Stimulated activated naive CD4-positive, alpha-beta T cell treated with Interleukin-2 at 50 U/mL for 16 hours (primary cell): ENCODE measurements at regions not wholly inside any gene's neighbourhood (a gene's known extent, or its start where the extent isn't known, plus 50 kb on each side); places are given as distances from the start of the nearest gene placed in this dataset.

Source experiments
- DNase-seq: peaks from one replicate; lab custom pipeline; 2025; lab: John Stamatoyannopoulos, UW

DNA sequence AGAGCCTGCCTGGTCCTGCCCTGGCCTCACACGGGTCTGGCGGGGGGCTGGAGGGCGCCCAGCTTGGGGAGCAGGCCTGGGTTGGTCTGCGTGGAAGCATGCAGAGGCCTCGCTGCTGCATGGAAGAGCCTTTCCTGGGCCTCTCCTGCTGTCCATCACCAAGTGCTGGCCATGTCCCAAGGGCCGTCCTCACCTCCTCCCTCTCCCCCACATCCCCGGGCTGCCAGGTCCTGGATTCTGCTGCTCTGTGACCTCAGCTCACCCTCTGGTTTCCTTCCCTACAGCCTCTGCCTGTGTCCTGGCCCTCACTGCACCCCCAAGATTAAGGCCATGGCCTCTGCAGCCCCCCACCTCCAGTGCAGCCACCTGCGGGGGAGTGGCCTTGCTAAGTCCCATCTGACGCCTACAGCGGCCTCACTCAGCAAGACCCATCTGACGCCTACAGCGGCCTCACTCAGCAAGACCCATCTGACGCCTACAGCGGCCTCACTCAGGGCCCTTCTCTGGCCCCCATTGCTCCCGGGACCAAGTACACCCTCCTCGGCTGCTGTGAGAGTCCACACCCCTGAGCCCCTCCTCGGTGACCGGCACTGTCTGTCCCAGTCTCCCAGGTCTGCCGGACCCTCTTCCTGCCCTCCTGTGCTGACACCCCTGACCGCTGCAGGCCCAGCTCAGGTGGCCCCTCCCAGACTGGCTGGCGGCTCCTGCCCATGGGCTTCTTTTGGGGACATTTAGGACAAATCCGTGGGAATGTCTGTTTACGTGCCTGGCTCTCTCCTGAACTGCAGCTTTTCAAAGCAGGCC is 119.5 kb upstream of the B3GAT1 start:
- no peak for DNase-seq

DNA sequence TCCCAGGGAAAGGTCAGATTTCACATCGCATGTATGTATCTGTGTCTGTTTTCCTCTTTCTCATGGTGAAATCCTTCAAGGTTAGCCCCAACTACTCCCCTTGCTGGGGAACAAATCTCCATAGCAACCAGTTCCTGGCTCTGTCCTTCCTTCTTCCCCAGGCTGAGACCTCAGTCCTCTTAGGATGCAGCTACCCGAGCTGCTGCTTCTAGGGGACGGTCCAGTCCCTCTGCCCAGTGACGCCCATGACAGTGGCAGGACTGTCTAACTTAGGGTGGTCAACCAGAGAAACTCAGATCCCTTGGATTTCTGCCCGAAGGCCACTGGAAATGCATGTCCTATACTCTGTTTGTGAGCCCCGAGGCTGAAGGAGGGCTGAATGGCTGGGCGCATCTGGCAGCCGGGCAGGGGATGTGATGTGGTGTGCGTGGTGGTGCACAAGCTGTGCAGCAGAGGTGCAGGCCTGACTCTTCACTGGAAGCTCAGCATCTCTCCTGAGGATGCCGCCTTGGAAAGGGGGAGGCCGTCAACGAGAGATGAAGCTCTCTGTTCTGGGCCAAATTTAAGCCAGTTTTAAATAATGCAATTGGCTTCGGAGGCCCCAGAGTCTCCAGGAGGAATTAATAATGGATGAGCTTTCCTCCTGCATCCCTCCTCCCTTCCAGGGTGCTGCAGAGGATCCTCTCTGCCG is 118.7 kb upstream of the B3GAT1 start:
- DNase-seq: no peak

DNA sequence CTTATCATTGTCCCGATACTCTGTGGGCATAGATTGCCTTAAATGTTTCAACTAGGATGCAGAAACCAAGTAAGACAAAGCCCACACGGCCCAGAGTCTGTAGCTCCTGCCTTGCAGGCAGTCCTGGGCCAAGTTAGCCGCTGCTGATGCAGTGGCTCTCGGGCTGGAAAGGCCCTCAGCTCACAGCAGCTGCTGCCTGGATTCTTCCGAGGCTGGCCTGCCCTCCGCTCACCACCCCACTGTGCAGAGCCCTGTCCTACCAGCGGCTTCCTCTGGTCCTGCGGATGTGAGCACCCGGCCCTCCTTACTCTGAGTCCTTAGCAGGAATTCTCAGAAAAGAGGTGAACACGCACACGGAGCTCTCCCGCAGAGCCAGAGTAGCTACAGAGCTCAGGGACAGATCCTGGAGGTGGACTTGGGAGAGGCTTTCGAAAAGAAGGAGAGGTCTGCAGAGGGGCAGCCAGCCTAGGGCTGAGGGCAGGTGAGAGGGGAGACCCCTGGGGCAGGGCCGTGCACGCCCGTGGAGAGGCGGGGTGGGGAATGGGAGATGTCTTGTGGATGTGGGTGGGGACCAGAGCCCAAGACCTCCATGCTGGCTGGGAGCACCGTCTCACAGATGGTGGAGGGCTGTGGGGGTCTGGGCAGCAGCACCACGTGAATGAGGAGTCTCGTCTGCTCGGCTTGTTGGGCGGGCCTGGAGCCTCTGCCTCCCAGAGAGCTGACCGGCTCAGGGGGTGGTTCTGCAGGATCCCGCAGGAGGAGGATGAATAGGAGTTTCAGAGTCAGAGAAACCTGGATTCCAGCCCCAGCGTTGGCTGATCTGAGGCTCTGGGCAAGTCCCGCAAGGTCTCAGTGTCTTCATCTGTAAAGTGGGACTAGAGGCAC is 117.4 kb upstream of the B3GAT1 start:
- no peak for DNase-seq

DNA sequence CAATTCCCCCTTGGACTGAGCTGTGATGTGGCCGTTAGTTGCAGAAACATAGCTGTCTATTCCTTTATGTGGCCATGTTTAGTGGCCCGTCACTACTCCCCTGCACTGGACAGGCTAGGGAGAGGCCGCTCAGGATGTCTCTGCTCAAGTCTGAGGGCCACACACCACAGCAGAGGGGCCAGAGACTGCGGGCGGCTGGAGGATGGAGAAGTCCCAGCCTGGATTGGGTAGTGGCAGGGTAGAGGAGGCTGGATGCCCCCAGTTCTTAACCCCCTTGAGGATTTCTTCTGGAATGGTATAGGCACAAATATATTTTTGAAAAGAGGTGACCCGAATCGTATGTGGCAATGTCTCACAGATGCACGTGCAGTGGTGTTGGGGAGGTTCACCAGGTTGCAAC is 116.4 kb upstream of the B3GAT1 start:
- DNase-seq: no peak

DNA sequence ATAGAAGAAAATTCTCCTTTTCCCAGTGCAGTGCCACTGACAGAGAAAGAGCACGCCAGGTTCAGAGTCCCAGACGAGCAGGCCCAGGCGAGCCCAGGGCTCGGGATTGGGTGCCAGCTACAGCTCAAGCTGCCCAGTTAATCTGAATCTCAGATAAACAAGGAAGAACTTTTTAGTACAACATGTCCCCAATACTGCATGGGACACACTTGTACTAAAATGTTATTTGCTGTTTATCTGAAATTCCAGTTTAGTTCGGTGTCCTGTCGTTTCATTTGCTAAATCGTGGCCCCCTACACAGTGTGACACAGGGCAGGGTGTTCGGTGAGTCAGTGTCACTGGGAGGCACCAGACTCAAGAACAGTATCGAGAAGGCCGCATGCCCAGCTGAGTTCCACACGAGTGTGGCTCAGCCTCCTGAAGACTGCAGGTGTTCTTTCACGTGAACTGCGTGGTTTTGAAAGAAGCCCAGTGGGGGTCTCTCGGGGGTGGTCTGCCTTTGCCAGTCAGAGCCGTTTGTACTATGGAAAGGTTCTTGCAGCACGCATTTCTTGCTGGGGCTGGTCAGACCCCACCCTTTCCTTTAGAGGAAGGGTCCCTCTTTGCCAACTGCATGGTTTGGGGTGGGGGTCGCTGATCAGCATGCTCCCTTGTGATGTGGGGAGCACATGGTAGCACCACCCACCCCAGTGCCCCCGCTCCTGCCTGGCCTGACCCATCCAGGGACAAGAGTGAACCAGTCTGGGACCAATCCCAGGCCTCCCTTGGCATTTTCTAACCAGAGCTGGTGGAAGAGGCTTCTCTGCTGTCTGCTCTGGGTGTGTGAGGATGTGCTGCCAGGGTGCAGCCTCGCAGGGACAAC is 115.6 kb upstream of the B3GAT1 start:
- no peak for DNase-seq

DNA sequence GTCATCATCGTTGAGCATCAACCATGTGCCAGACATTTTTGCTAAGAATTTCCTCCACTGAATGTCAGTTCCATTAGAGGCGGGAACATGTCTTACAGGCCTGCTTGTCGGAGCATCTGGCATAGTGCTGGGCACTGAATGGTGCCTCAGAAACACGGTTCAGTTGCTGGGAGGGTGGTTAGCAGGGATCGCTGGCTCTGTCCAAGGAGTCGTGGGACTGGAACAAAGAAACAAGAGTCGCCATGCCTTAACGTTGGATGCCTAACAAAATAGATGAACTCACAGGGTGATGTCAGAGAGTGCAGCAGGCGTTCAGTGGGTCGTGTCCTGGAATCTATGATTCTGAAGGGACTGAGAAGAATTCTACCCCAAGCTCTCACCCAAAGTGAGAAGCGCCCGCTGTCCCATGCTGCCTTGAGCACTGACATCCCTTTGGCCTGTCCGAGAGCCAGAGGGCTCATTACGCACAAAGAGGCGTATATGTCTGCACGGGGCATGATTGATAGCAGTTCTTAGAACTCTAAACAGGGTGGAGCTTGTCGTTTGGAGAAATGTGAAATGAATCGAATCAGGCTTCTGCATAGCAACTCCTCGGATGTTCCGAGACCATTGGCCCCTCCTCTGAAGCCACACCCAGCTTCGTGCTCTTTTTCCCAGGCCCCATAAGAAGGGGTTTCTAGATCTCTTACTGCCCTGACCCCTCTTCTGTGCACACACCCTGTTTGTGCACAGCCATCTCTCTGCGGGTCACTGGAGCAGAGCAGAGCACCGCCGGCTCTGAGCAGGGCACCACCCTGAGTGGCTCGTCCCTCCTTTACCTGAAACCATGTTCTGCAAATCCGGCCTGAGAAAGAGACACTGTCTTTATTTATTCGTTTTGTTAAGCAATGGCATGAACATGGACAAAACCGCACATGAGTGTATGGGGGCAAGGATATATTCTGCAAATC is 113.1 kb upstream of the B3GAT1 start:
- no peak for DNase-seq

DNA sequence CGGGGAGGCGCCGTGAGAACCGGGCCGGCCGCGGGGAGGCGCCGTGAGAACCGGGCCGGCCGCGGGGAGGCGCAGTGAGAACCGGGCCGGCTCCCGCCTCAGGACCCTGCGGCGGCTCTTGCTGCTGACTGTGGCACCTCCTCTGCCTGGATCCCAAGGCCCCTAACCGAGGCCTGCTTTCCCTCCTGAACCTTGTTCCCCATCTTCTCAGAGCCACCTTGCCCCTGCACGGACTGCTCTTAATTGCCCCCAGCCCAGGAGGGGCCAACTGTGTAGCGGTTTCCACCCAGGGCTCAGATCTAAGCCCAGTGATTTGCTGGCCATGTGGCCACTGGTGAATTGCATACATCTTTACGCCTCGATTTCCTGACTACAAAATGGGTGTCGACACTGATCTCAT is 112.2 kb upstream of the B3GAT1 start:
- DNase-seq: no peak

DNA sequence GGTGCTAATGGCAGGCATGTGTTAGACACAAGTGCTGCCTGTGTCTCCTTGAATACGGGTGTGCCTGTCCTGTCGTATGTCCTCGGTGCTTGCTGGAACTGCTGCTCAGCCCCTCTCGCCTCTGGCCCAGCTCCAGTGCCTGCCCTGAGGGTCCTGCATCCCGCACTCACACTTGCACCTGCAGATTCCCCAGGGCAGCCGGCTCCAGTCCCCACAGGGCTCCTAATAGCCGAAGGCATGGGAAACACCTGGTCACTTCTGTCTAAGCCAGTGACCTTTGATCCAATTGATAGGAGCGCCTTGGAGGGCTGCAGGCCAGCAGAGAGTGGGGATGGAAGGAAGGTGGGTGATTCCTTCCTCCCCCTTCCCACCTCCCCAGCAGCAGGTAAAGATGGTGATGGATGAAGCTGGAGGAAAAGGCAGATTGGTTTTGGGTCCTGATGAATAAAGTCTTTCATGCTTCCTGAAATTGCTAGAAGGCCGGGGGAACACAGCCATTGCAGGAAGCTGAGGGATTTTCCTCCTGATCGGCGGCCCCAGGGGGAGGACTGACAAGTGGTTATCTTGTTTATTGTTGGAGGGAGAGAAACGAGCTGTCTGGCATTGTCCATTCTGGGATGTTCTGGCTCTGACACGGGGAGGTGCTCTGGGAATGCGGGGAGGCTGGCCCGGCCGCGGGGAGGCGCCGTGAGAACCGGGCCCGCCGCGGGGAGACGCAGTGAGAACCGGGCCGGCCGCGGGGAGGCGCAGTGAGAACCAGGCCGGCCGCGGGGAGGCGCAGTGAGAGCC is 110.9 kb upstream of the B3GAT1 start:
- no peak for DNase-seq

DNA sequence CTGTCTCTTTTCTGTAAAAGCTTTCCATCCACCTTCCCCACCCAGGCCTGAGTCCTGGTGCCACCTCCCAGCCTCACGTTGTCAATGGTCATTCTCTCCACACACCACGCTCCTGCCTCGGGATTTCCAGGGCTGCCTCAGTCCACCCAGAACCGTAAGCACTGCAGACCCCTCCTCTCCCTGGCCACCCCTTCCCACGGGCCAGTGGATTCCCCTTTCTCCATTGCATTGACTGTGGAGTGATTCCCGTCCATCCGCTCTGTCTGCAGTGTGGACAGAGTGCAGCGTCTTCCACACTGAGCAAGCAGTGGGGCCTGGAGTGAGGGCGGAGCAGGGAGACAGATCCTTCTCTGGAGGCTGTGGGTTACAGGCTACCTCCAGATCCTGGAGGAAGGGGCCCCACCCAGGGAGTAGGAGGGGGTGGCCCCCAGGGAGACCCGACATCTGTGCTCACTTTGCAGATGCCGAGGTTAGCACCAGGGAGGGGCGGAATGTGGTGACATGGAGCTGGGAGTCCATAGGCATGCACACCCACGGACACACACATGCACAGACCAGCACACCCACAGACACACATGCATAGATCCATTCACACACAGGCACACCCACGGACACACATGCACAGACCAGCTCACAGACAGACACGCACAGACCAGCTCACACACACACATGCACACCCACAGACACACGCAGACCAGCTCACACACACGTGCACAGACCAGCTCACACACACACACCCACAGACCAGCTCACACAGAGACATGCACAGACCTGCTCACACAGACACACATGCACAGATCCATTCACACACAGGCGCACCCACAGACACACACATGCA is 109.6 kb upstream of the B3GAT1 start:
- no peak for DNase-seq

DNA sequence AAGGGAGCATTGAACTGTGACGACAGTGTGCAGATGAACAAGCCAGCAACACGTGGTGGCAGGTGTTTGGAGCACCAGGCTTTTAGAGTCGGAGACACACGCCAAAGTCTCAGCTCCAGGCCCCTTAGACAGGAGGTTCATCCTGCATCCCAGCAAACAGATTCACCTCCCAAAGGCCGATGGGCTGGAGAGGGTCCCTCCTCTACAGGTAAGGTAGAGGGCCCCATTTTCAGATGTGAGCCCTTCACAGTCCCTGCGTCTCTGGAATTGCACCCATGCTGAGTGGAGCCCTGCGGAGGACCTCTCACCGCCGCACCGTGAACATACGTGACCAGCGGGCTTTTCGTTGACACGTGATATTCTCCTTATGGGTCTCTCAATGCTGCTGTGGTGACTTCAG is 109.0 kb upstream of the B3GAT1 start:
- no peak for DNase-seq

DNA sequence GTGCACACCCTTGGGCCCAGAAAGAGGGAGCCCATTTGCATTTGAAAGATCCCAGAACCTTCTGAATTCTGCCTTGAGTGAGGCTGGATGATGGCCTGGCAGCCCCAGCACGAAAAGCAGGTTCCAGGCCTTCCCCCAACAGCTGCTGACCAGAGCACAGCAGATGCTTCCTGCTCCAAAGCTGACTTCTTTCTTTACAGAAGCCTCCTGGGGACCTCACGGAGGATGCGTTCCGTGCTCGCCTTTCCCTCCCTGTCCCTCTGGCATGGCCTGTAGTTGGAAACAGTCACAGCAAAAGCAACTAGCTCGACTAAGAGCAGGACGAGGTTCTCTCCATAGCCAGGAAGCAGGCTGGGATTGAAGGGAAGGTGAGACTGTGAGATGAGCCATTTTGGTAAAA is 107.7 kb upstream of the B3GAT1 start:
- DNase-seq: no peak

DNA sequence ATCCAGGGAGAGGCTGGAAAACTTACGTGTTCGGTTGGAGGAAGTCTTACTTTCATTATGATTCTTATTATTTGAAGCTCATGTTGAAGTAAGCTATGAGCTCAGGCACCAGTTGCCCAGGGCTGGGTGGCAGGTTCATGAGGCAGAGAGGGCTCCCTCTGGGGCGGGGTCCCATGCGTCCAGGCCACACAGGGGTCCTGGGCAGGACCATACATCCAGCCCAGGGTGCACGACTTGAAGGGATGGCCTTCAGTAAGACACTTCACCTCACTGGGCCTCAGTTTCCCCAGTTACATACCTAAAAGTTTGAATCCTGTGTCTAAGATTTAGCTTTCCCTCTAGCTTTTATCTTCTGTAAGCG is 107.3 kb upstream of the B3GAT1 start:
- DNase-seq: no peak

DNA sequence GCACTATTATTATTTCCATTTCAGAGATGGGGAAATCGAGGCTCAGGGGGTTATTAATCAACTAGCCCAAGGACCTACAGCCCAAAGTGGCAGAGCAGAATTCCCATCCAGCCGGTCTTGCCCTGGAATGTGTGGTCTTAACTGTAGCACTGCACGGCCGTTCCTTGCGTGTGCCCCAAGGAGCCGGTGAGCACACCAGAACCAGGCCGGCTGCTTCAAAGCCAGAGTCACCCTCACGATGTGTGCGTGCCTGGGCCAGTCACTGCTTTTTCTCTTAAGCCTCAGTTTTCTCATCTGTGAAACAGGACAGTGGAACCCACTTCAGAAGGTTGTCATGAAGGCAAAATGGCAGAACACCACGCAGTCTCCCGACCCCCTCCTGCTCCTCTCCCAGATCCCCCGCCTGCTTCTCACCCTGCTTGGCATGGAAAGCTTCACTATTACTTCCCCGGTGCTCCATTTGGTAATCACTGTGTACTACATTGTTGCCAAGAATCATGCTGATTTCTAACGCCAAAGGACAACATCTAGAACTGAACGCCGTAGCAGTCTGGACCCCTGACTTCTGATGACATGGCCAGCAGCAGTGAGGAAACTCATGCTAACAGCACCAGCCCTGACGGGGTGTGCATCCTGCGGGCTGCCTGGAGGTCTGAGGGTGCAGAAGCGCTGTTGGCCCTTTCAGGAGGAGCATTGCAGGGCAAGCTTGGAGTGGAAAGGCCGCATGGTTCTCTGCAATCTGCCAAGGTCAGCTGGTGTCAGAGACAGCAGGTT is 106.8 kb upstream of the B3GAT1 start:
- no peak for DNase-seq

DNA sequence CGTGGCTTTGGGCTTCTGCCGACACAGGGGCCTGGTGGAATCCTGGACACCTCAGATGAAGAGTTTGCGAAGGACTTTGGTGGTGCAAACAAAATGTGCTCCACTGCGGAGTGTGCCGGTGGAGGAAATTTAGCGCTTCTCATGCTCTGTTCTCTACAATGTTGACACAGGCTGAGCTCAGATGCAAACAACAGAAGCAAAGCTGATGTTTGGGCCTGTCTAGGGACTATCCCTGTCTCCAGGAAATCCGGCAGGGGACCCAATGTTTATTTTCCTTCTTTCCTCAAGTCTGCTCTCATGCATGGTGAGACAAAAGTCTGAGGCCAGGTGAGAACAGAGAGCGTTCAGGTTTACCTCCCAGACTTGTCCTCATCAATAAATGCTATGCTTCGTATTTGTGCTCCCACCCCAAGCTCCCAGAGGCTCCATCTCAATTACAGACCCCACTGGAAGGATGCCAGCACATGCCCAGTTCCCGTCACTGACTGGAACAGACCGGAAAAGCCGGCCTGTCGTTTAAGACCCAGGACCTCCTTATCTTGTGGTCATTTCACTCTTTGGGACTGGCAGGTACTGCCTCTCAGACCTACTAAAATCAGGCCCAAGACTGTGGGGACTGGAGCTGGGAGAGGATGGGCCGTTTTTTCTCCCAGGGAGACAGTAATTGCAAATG is 105.7 kb upstream of the B3GAT1 start:
- no peak for DNase-seq

DNA sequence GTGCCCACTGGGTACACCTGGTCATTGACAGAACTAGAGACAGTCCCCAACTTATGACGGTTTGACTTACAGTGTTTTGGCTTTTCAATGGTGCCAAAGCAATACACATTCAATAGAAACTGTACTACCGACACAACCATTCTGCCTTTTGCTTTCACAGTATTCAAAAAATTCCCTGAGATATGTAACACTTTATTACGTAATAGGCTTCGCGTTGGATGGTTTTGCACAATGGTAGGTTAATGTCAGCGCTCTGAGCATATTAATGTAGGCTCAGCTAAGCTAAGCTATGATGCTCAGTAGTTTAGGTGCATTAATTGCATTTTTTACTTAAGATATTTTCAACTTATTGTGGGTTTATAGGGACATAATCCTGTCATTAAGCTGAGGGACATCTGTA is 105.1 kb upstream of the B3GAT1 start:
- no peak for DNase-seq

DNA sequence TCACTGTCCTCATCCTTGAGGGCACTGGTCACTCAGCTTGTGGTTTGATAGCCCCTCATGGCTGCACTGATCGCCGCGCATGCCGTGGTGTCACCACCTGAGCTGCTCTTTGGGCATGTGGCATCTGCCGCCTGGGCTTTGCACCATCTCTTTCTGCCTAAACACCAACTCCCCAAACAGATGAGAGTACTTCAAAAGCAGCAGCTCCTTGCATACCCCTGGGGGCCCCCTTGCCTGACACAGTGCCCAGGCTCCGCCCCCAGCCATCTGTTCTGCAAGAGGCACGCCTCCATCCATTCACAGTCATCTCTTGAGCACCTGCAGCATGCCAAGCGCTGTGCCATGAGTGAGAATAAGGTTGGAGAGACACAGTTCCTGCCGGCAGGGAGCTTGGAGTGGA is 104.5 kb upstream of the B3GAT1 start:
- DNase-seq: no peak

DNA sequence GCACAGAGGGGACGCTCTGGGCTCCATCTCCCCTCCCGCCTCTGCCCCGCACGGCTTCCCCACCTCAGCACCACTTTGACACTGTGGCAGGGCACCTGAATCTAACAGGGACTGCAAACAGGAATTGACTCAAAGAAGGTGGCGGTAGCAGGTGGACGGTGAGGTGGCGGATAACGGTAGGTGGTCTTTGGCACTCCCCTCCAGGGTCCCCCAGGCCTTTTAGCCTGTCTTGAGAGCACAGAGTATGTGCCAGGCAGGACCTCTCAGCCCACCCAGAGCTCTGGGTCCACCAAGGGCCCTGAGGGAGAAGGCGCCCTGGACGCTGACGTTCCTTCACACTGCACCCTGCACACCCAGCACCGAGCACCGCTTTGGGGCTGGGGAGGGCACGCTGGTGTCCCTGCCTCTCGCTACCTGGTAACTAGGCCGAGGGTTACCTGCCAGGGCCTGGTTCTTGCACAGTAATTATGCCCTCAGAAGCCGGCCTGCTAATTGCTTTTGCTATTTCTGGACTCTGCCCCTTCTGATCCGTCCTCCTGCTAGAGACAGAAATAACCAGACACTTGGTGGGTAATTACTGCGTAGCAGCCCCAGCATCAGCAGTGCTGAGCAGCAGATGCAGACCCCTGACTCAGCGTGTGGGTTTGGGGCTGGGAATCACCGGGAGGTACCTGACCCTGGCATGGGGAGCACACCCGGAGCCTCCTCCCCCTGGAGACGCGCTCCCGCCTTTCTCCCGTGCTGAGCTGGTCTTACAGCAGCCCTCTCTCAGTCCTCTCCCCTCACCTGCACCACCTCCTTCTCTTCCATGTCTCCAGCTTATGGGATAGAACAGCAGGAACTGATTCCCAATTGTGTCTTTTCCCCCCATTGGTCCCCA is 103.3 kb upstream of the B3GAT1 start:
- DNase-seq: no peak
